ENCODE measurements at regions not wholly inside any gene's neighbourhood (a gene's known extent, or its start where the extent isn't known, plus 50 kb on each side); places are given as distances from the start of the nearest gene placed in this dataset.
"Not testable (repeated sequence)": the region's sequence is repeated elsewhere in the genome, so short reads cannot be mapped to it uniquely, and the experiment has no call there.

DNA sequence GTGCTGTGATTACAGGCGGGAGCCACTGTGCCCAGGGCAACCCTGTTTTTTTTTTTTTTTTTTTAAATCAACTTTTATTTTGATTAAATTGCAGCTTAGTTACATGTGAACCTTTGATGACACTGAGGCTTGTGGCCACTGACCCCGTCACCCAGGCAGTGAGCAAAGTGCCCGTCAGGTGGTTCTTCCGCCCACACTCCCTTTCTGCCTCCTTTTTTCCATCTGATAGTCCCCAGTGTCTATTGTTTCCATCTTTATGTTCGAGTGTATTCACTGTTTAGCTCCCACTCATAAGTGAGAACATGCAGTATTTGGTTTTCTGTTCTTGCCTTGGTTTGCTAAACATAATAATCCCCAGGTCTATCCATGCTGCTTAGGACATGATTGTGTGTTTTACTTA, 110.9 kb upstream of the GRK3 start:
- no peak for ATAC-seq
- peaks cover 0 to 46% (median 7%) of the 10 kb centered on the region in 3 donors for H3K4me1 ChIP-seq
- H3K27ac ChIP-seq, result no peak overlapping the region
- WGBS, 2 donors (ENCODE audit: low coverage in 1 of 2), result 70 to 75% methylated on average over 4 to 5 of the region's 5 CpGs
- H3K4me3 ChIP-seq, result no peak overlapping the region
- TF ChIP-seq EP300 (IDR thresholded peaks at IDR 0.05) (no peak), POLR2A (IDR thresholded peaks at IDR 0.05) (no peak), CTCF (IDR thresholded peaks at IDR 0.05) (no peak), POLR2AphosphoS5 (IDR thresholded peaks at IDR 0.05) (no peak)
- H3K36me3 ChIP-seq, result peaks cover 0 to 44% of the 10 kb centered on the region in 2 donors
- no peaks in the 10 kb centered on the region for H3K9me3 ChIP-seq
- no peaks in the 10 kb centered on the region for H3K27me3 ChIP-seq

GRCh38 chr22:25456300-25457043, 108.0 kb upstream of the GRK3 start:
- WGBS, 2 donors (ENCODE audit: low coverage in 1 of 2), result 93 to 94% methylated on average over 10 of the region's 13 CpGs
- Histone ChIP-seq H3K4me1 (peaks cover 0 to 19% (median 0%) of the 10 kb centered on the region in 3 donors), H3K36me3 (peaks cover 0 to 66% of the 10 kb centered on the region in 2 donors)

GRCh38 chr22:25458631-25459030, 105.8 kb upstream of the GRK3 start:
- not testable (repeated sequence) for H3K27ac ChIP-seq, H3K4me1 ChIP-seq, H3K4me3 ChIP-seq, ATAC-seq, H3K9me3 ChIP-seq, H3K27me3 ChIP-seq
- 100% methylated on average over 1 of the region's 1 CpG for WGBS, 2 donors (ENCODE audit: low coverage in 1 of 2)
- H3K36me3 ChIP-seq, result peaks cover 0 to 71% of the 10 kb centered on the region in 2 donors

More at GRCh38 chr22:25456300-25457043, 108.0 kb upstream of the GRK3 start:
- not testable (repeated sequence) for H3K4me3 ChIP-seq, ATAC-seq, H3K9me3 ChIP-seq, H3K27ac ChIP-seq, H3K27me3 ChIP-seq

DNA sequence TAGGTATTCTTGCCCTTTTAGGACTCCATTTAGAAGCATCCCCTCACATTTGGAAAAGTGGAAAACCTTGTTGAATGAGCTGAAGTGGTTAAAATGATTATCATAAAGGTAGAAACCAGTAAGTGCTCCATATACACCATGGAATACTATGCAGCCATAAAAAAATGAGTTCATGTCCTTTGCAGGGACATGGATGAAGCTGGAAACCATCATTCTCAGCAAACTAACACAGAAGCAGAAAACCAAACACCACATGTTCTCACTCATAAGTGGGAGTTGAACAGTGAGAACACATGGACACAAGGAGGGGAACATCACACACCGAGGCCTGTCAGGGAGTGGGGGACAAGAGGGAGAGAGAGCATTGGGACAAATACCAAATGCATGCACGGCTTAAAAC, 103.8 kb upstream of the GRK3 start:
- 72 to 100% methylated on average over 2 of the region's 2 CpGs for WGBS, 2 donors (ENCODE audit: low coverage in 1 of 2)
- not testable (repeated sequence) for H3K9me3 ChIP-seq, H3K4me1 ChIP-seq, H3K27me3 ChIP-seq, H3K27ac ChIP-seq, ATAC-seq, H3K4me3 ChIP-seq
- H3K36me3 ChIP-seq, result peaks cover 0 to 55% of the 10 kb centered on the region in 2 donors

DNA sequence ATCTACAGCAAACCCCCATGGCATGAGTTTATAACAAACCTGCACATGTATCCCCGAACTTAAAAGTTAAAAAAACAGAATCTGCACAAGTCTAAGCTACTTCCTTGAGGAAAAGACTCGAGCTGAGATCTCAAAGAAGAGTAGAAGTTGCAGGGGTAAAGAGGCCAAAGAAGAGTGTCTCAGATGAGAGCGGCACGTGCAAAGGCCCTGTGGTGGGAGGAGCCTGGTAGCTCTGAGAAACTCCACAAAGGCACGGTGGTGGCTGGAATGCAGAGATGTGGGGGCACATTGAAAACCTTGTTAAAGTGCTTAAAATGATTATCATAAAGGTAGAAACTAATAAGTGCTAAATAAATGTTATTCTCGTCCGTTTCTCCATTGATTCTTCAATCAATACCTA, 103.2 kb upstream of the GRK3 start:
- Histone ChIP-seq H3K9me3 (no peaks in the 10 kb centered on the region), H3K27ac (no peak overlapping the region), H3K4me3 (no peak overlapping the region), H3K36me3 (peaks cover 0 to 58% of the 10 kb centered on the region in 2 donors), H3K27me3 (no peaks in the 10 kb centered on the region), H3K4me1 (peaks cover 0 to 4% (median 0%) of the 10 kb centered on the region in 3 donors)
- TF ChIP-seq POLR2A (IDR thresholded peaks at IDR 0.05), result no peak
- no peak for TF ChIP-seq POLR2AphosphoS5 (IDR thresholded peaks at IDR 0.05)
- TF ChIP-seq EP300 (IDR thresholded peaks at IDR 0.05), result no peak
- no peak for TF ChIP-seq CTCF (IDR thresholded peaks at IDR 0.05)
- ATAC-seq, result no peak
- WGBS, 2 donors (ENCODE audit: low coverage in 1 of 2), result 79 to 97% methylated on average over 3 to 7 of the region's 7 CpGs

DNA sequence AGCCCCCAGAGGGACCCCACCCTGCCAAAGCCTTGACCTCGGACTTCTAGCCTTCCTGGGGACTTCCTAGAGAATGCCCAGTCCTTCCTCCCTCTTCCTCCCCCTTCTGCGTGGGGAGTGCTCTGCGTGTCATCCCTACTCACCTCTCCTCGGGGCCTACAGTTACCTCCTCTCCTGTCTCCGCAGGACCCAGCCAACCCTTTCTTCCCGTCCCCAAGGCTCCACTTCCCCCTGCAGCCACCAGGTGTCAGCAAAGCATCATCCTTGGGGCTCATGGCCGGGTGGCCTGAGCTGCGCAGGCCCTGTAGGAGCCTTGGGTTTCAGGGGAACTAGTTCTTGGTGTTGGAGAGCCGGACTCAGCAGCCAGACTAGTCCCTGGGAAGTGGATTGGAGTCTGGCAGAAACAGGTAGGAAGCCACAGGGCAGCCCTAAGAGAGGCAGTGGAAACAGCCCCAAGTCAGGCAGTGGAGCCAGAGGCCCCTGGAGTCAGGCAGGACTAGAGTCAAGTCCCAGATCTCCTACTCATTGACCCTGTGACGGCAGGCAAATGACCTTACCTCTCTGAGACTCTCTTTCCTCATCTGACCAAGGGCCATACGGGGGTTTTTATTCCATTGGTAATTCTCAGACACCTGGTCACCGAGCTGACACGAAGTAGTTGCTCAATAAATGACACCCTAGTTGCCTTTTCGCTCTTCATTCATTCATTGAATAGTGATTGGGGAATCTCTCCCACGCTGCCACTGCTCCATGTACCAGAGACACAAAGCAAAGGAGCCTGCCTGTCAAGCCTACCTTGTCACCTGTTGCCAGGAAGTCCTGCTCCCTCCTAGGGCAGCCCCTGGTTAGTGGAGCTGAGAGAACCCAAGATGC, 101.8 kb upstream of the GRK3 start:
- ATAC-seq, result peak; percentile 90
- H3K9me3 ChIP-seq, H3K4me1 ChIP-seq, H3K27me3 ChIP-seq, H3K27ac ChIP-seq, H3K4me3 ChIP-seq: not testable (repeated sequence)
- WGBS, 2 donors (ENCODE audit: low coverage in 1 of 2), result 23 to 57% methylated on average over 1 to 4 of the region's 15 CpGs
- H3K36me3 ChIP-seq, result peaks cover 0 to 52% of the 10 kb centered on the region in 2 donors
- TF ChIP-seq CTCF (IDR thresholded peaks at IDR 0.05), result peak; percentile 91 to 99 (median 96)

- H3K4me3 ChIP-seq, ATAC-seq, H3K9me3 ChIP-seq, H3K4me1 ChIP-seq, H3K27me3 ChIP-seq, H3K27ac ChIP-seq: not testable (repeated sequence)
- WGBS, 2 donors (ENCODE audit: low coverage in 1 of 2), result 77% methylated on average over 3 of the region's 8 CpGs; no CpG with 5 or more reads in 1 of the 2 donors
- H3K36me3 ChIP-seq, result peaks cover 0 to 47% of the 10 kb centered on the region in 2 donors
Observed at GRCh38 chr22:25463347-25463628, 101.2 kb upstream of the GRK3 start.

- not testable (repeated sequence) for H3K27me3 ChIP-seq, H3K27ac ChIP-seq, H3K9me3 ChIP-seq, H3K4me3 ChIP-seq, ATAC-seq, H3K4me1 ChIP-seq
- 93 to 97% methylated on average over 6 to 8 of the region's 9 CpGs for WGBS, 2 donors (ENCODE audit: low coverage in 1 of 2)
- peaks cover 0 to 37% of the 10 kb centered on the region in 2 donors for H3K36me3 ChIP-seq
Observed at GRCh38 chr22:25464326-25464725, 100.1 kb upstream of the GRK3 start.

All from gastroesophageal sphincter (tissue), 4 donors.